Posterior vena cava (tissue), 2 donors: ENCODE measurements at regions not wholly inside any gene's neighbourhood (a gene's known extent, or its start where the extent isn't known, plus 50 kb on each side); places are given as distances from the start of the nearest gene placed in this dataset.

Experiments
- DNase-seq: peaks from one replicate; pipeline ENCODE4 v3.0.0-alpha.2; 2020; ENCODE audit warnings: low spot score
- intact Hi-C, 2 donors: fragments of 100-400 bp; cut with DNase I; formaldehyde crosslinking; loops; one replicate each; pipeline versions ENCODE4 v1.14.1 to v1.14.2; 2022 to 2023
- donor health status: DM: yes; HTN: yes; CAD: no.
- donor health status: DM: yes; HTN: yes; CAD: no.

- no peak for DNase-seq
- intact Hi-C loops = no loop called here
These were observed 376.4 kb upstream of the KAZN start for GRCh38 chr1:14222086-14222485.

DNA sequence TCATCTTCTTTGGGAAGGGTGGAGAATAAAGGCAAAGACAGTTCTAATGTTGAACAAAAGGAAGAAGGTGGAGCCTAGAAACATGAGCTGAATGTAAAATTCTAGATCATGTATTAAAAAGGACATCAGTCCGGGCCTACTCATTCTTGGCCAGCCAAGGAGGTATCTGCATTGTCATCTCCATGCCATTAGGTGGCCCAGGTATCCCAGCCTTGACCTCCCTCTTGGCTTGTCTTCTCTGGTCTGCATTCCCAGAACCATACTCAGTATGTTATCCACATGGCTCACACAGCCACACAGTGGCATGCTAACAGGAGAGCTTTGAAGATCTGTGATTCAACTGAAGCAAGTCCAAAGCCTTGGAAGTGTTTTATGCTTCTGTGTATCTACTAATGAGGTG lies 369.8 kb upstream of the KAZN start:
- intact Hi-C loops = no loop called here
- DNase-seq = no peak

DNA sequence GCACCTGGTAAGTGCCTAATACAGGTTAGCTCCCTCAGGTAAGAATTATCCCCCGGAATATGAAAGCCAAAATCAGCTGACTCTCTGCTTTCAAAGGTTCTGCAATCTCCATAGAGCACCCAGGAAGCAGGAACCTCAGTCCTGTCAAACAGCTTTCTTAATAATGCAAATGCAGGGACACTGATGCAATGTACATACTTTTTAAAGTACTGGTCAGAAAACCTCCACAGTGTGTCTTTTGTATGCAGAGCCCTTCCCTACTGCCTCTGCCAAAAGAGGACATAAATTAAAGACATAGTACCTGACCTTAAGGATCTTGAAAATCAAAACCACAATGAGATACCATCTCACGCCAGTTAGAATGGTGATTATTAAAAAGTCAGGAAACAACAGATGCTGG lies 365.0 kb upstream of the KAZN start:
- intact Hi-C loops = loop anchor here in 1 of 2 donors (2.0 kb wide), 1 partner anchor 55 kb away; no protein-coding TSS in a partner anchor
- no peak for DNase-seq

- DNase-seq = no peak
- intact Hi-C loops = no loop called here
These were observed 362.4 kb upstream of the KAZN start for GRCh38 chr1:14236097-14236496.

- DNase-seq = peak; percentile 90
- intact Hi-C loops = no loop called here
These were observed 359.8 kb upstream of the KAZN start for GRCh38 chr1:14238472-14239307.

DNA sequence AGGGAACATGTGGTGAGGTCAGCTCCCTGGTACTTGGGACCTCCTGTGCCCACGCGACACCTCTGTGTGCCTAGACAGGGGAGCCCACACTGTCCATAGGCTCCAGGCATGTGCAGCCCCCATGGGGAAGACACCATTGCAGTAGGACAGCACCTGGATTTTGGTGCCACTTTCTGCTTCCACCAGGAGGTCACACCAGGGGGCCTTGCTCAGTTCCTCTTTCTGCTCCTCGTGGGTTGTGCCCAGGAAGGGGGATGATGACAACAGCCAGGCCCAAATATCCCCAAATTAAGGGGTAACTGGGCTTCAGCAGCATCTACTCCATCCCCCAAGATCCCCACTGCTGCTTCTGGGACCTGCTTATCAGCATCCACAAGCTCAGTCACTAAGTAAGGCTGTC lies 358.2 kb upstream of the KAZN start:
- intact Hi-C loops = no loop called here
- DNase-seq = no peak

- no peak for DNase-seq
- intact Hi-C loops = no loop called here
These were observed 356.4 kb upstream of the KAZN start for GRCh38 chr1:14242123-14242522.

- DNase-seq = no peak
- intact Hi-C loops = no loop called here
These were observed 355.6 kb upstream of the KAZN start for GRCh38 chr1:14242870-14243269.

GRCh38 chr1:14245954-14246353 lies 352.5 kb upstream of the KAZN start:
- no peak for DNase-seq
- intact Hi-C loops = no loop called here

- intact Hi-C loops = no loop called here
These were observed 352.0 kb upstream of the KAZN start for GRCh38 chr1:14246471-14246870.

DNA sequence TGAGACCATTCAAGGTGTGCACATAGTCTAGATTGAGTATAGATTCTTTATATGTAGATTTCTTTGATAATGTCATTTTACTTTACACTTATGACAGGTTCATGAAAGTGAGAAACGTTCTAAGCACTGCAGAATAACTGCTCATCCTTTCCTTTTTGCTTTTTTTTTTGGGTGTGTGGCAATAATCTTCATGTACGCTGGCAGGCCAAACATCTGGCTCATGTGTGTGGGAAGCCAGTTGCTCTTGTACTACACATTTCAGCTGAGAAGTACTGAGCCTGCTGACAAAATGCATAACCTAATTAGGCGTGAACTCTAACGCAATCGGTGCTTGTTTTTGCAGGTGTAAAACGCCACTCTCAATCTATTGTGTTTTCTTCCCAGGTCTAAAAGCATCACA lies 350.8 kb upstream of the KAZN start:
- DNase-seq = no peak

More at GRCh38 chr1:14246471-14246870, 352.0 kb upstream of the KAZN start:
- no peak for DNase-seq

GRCh38 chr1:14251871-14252270 lies 346.6 kb upstream of the KAZN start:
- no peak for DNase-seq
- intact Hi-C loops = no loop called here

More for the DNA sequence above, 350.8 kb upstream of the KAZN start:
- intact Hi-C loops = no loop called here

DNA sequence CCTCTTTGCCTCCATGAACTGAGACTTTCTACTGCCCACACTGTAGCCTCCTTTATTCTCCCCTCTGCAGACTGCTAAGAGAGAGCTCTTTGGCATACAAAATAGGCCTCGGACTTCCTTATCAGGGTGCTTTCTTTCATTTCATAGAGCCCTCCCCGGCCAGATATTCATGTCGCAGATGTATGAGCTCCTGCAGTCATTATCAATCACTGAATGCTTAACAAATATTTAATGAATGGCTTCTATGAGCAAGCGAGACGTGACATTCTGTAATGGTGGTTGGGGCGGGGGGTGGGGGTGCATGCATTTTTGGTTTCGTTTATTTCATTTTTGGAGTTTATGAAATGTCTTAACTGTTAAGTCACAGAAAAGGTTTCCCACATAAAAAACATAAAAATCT lies 344.8 kb upstream of the KAZN start:
- intact Hi-C loops = no loop called here
- no peak for DNase-seq

- intact Hi-C loops = no loop called here
- DNase-seq = no peak
These were observed 344.2 kb upstream of the KAZN start for GRCh38 chr1:14254251-14254650.

- intact Hi-C loops = no loop called here
- DNase-seq = no peak
These were observed 343.3 kb upstream of the KAZN start for GRCh38 chr1:14255233-14255632.

DNA sequence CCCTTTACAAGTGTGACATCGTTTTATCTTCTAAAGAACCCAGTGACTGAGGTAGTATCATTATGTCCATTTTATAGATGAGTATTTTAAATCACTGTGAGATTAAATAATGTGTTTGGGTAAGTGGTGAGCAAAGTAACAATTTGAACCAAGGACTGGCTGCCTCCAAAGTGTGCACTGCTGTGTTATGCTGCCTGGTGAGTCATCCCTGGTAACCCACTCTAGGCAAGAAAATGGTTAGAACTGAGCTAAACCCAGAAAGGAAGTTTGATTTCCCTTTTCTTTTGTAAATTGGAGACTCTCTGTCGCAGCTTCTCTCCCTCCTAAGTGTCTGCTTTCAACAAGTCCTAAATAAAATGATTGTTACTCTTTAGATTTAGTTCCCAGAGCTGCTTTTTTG lies 342.8 kb upstream of the KAZN start:
- DNase-seq = no peak
- intact Hi-C loops = no loop called here

- intact Hi-C loops = no loop called here
- DNase-seq = peak; percentile 95
These were observed 339.2 kb upstream of the KAZN start for GRCh38 chr1:14259191-14259757.

DNA sequence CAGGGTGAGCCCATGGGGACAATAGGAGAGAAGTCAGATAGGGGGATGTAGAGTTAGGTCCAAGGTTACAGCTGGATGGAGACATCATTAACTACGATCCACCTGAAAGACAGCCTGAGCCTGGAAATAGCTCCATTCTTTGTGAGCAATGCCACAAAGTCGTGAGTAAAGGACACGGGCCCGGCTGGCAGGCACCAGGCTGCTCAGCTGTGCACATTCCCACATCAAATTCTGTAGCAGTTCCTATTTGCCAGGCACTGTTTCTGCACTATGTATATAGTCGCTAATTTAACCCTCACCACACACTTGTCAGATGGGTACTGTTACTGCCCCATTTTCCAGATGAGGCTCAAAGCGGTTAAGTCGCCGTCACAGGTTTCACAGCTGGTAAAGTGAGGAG lies 338.0 kb upstream of the KAZN start:
- intact Hi-C loops = no loop called here
- DNase-seq = no peak

- DNase-seq = no peak
- intact Hi-C loops = no loop called here
These were observed 337.1 kb upstream of the KAZN start for GRCh38 chr1:14261395-14261794.

DNA sequence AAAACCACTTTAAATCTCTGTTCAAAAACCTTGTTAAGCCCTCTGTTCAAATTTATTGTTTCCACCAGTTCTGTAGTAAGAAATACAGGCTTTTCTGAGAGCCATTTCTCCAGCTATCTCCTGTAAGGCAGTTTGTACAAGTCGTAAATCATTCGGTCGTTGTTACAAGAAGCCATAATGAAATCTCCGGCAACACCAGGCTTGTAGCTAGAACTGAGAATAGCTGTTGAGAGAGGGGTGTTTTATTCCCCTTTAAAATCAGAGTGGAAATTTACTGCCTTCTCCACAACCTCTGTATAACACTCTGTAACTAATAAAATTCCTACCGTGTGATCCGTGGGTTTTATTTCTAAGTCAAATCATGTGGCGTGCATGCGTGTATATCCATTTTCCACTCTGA lies 335.8 kb upstream of the KAZN start:
- no peak for DNase-seq
- intact Hi-C loops = no loop called here

DNA sequence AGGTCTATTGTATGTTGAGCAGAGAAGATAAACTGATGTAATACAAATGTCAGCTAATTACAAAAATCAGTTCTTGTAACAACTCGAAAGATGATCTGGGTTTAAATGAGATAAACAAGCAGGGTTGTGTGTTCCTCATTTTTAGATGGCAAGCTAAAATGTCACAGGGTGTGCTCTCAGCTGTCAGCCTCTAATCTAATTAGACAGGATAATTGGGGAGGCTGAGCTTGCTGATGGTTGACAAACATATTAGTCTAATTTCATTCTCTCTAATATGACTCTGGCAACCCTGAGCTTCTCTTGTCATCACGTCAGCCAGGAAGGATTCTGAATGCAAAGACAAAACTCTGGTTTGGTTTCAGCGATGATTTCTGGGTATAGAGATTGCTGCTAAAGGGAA lies 335.3 kb upstream of the KAZN start:
- no peak for DNase-seq
- intact Hi-C loops = no loop called here
